ENCODE measurements at regions not wholly inside any gene's neighbourhood (a gene's known extent, or its start where the extent isn't known, plus 50 kb on each side); places are given as distances from the start of the nearest gene placed in this dataset.

GRCh38 chr18:56107821-56108477 lies 520.0 kb upstream of the TCF4 start:
- H3K27me3 ChIP-seq (ENCODE audit: insufficient read depth, low read length), result no peaks in the 10 kb centered on the region
- H3K9me3 ChIP-seq (ENCODE audit: low read depth, low read length), result no peaks in the 10 kb centered on the region
- H4K20me1 ChIP-seq (ENCODE audit: insufficient read depth, low read length), result no peaks in the 10 kb centered on the region
- H3K36me3 ChIP-seq (ENCODE audit: insufficient read depth, low read length), result no peaks in the 10 kb centered on the region
- TF ChIP-seq CTCF (IDR thresholded peaks at IDR 0.05; ENCODE audit: extremely low read depth, low read depth, low read length), result no peak
- H3K4me2 ChIP-seq (ENCODE audit: insufficient read depth, low read length), result peak overlapping the region; percentile 60
- no peak overlapping the region for H2AFZ ChIP-seq (ENCODE audit: low read length)
- peak overlapping the region; percentile 40 for H3K27ac ChIP-seq (ENCODE audit: low read depth, low read length)
- H3K79me2 ChIP-seq (ENCODE audit: insufficient read depth, low read length), result no peaks in the 10 kb centered on the region
- no peak overlapping the region for H3K4me3 ChIP-seq (ENCODE audit: insufficient read depth, low read length)
- peaks cover 18% of the 10 kb centered on the region for H3K4me1 ChIP-seq (ENCODE audit: insufficient read depth, low read length)
- no peak for DNase-seq (ENCODE audit: insufficient read length, low spot score, missing footprints)

- Histone ChIP-seq H3K4me3 (ENCODE audit: insufficient read depth, low read length) (no peak overlapping the region), H3K27ac (ENCODE audit: low read depth, low read length) (no peak overlapping the region), H3K4me1 (ENCODE audit: insufficient read depth, low read length) (no peaks in the 10 kb centered on the region), H3K9me3 (ENCODE audit: low read depth, low read length) (no peaks in the 10 kb centered on the region), H3K4me2 (ENCODE audit: insufficient read depth, low read length) (no peak overlapping the region), H3K79me2 (ENCODE audit: insufficient read depth, low read length) (no peaks in the 10 kb centered on the region), H3K36me3 (ENCODE audit: insufficient read depth, low read length) (no peaks in the 10 kb centered on the region), H4K20me1 (ENCODE audit: insufficient read depth, low read length) (no peaks in the 10 kb centered on the region), H2AFZ (ENCODE audit: low read length) (no peak overlapping the region), H3K27me3 (ENCODE audit: insufficient read depth, low read length) (no peaks in the 10 kb centered on the region)
- no peak for DNase-seq (ENCODE audit: insufficient read length, low spot score, missing footprints)
- TF ChIP-seq CTCF (IDR thresholded peaks at IDR 0.05; ENCODE audit: extremely low read depth, low read depth, low read length), result no peak
These were observed 512.2 kb upstream of the TCF4 start for GRCh38 chr18:56100090-56100722.

GRCh38 chr18:56097621-56098020 lies 509.6 kb upstream of the TCF4 start:
- Histone ChIP-seq H3K36me3 (ENCODE audit: insufficient read depth, low read length) (no peaks in the 10 kb centered on the region), H2AFZ (ENCODE audit: low read length) (peak overlapping the region; percentile 12), H3K27me3 (ENCODE audit: insufficient read depth, low read length) (no peaks in the 10 kb centered on the region), H3K4me2 (ENCODE audit: insufficient read depth, low read length) (peak overlapping the region; percentile 19), H3K4me1 (ENCODE audit: insufficient read depth, low read length) (no peaks in the 10 kb centered on the region), H3K27ac (ENCODE audit: low read depth, low read length) (no peak overlapping the region), H4K20me1 (ENCODE audit: insufficient read depth, low read length) (no peaks in the 10 kb centered on the region), H3K79me2 (ENCODE audit: insufficient read depth, low read length) (no peaks in the 10 kb centered on the region), H3K9me3 (ENCODE audit: low read depth, low read length) (no peaks in the 10 kb centered on the region), H3K4me3 (ENCODE audit: insufficient read depth, low read length) (no peak overlapping the region)
- DNase-seq (ENCODE audit: insufficient read length, low spot score, missing footprints), result no peak
- TF ChIP-seq CTCF (IDR thresholded peaks at IDR 0.05; ENCODE audit: extremely low read depth, low read depth, low read length), result no peak

- TF ChIP-seq CTCF (IDR thresholded peaks at IDR 0.05; ENCODE audit: extremely low read depth, low read depth, low read length), result no peak
- Histone ChIP-seq H4K20me1 (ENCODE audit: insufficient read depth, low read length) (no peaks in the 10 kb centered on the region), H3K4me2 (ENCODE audit: insufficient read depth, low read length) (no peak overlapping the region), H3K27me3 (ENCODE audit: insufficient read depth, low read length) (no peaks in the 10 kb centered on the region), H3K27ac (ENCODE audit: low read depth, low read length) (no peak overlapping the region), H2AFZ (ENCODE audit: low read length) (no peak overlapping the region), H3K36me3 (ENCODE audit: insufficient read depth, low read length) (no peaks in the 10 kb centered on the region), H3K9me3 (ENCODE audit: low read depth, low read length) (no peaks in the 10 kb centered on the region), H3K4me3 (ENCODE audit: insufficient read depth, low read length) (no peak overlapping the region), H3K79me2 (ENCODE audit: insufficient read depth, low read length) (no peaks in the 10 kb centered on the region), H3K4me1 (ENCODE audit: insufficient read depth, low read length) (no peaks in the 10 kb centered on the region)
- no peak for DNase-seq (ENCODE audit: insufficient read length, low spot score, missing footprints)
These were observed 508.9 kb upstream of the TCF4 start for GRCh38 chr18:56096861-56097260.

All from osteoblast (primary cell).